ENCODE measurements at regions not wholly inside any gene's neighbourhood (a gene's known extent, or its start where the extent isn't known, plus 50 kb on each side); places are given as distances from the start of the nearest gene placed in this dataset.

DNA sequence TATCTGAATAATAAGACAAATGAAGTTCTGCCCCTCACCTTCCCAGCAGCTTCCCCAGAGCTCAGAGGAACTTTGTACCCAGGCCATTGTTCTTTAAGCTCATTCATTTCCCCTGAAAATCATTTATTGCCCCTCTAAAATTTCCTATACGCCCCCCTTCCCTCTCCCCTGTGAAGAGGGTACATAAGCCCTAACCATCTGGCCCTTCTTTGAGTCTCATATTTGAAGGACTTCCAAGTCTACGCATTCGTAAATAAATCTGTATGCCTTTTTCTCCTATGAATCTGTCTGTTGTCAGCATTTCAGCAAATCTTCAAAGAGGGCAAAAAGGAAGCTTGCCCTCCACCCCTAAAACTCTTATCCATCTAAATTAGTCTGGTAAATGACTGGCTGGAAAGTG, 73.1 kb upstream of the DST start:
- DNase-seq (no peak), ATAC-seq (no peak)
- intact Hi-C loops (cut with DNase I) = no loop called here

DNA sequence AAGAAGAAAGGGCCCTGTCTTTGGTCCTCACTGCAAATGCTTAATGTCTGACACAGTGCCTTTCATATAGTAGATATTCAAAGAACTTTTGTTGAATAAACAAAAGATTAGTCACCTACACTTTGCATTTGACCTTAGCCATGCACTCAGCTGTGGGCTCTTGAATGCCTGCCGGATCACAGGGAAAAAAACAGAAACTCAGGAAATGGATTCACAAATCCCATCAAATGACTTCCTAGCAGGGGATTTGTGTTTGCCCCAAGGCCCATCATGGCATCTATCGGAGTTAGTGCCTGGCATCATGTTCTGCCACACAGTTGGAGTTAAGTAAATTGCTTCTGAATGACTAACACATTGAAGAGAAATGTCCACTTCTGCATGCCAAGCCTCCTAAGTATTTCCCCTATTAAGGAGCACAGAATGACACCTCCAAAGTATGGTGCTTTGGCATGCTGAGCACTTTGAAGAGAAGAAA, 72.3 kb upstream of the DST start:
- intact Hi-C loops (cut with DNase I) = no loop called here
- ATAC-seq (peak in 1 of 2 donors; percentile 60), DNase-seq (no peak)

DNA sequence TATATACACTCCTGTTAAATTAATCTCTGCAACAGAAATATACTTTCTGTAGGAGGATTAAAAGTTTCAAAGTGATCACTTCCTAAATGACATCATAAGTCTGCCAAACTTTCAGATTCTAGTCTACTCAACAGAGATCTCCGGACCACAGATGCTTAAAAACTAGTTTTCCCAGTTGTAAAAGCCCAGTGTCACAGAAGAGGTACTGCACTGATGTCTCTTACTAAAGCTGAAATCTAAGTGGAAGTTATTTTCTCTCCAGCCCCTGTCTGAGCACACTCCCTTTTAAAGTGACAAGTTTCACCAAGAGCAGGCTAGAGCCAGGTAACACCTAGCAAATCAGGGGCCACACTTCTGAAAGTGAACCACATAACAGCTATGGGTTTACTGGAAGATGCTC, 71.6 kb upstream of the DST start:
- ATAC-seq (peak in 1 of 2 donors; percentile 25), DNase-seq (no peak)
- intact Hi-C loops (cut with DNase I) = no loop called here

DNA sequence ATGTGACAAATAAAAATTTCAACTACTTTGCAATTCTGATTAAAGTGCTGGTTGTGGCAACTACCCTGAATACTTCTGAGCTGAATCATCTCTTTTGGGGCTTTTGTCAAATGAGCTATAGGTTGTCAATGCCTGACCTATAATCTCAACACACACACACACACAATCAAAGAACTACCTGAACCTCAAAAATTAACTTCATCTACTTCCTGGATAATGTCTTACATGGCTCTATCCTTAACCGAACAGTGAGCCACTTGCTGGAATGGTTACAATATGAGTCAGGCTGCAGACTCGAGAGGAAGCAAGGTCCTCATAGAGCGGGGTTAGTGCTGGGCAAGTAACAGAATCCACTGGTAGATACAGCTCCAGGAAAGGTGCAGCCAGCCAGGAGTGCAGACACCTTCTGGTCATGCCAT, 70.6 kb upstream of the DST start:
- peak; percentile 74 to 92 for ATAC-seq
- intact Hi-C loops (cut with DNase I) = no loop called here
- DNase-seq = peak; percentile 35

DNA sequence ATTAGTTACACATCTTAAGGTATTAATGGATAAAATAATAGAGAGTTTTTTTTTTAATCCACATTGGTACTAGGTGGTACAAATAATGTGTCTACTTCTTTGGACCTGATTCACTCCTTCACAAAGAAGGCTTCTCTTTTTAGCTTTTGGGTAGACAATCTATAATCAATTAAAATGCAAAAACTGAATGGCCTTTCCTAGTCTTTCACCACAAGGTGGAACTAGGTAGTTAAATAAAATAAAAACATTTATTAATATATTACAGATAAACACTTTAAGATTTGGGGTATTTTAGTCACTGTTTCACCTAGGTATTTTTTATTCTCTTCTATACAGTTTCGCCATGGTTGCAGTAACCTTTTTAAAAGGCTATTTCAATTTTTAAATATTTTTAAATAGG, 68.3 kb upstream of the DST start:
- ATAC-seq = no peak

DNA sequence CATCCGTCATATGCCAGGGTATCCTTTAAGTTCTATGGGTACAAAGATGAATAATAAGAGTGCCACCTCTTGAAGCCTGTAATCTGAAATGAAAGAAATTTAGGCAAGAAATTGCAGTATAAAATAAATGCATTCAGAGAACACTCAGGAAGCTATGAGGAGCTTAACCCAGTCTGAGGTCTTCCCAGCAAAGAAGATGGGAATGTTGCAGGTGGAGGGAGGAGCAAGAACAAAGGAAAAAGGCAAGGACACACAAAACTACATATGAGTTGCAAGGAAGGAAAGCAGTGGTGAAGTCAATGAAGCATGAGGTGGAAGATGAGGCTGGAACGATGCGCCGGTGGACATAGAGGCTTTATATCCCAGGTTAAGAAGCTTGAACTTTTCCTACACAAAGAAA, 67.0 kb upstream of the DST start:
- DNase-seq (no peak), ATAC-seq (no peak)
- intact Hi-C loops (cut with DNase I) = loop anchor here in 1 of 2 donors (2.0 kb wide), 2 partner anchors 47 to 141 kb away; no protein-coding TSS in a partner anchor

More for the DNA sequence above, 68.3 kb upstream of the DST start:
- DNase-seq = no peak
- intact Hi-C loops (cut with DNase I) = no loop called here

DNA sequence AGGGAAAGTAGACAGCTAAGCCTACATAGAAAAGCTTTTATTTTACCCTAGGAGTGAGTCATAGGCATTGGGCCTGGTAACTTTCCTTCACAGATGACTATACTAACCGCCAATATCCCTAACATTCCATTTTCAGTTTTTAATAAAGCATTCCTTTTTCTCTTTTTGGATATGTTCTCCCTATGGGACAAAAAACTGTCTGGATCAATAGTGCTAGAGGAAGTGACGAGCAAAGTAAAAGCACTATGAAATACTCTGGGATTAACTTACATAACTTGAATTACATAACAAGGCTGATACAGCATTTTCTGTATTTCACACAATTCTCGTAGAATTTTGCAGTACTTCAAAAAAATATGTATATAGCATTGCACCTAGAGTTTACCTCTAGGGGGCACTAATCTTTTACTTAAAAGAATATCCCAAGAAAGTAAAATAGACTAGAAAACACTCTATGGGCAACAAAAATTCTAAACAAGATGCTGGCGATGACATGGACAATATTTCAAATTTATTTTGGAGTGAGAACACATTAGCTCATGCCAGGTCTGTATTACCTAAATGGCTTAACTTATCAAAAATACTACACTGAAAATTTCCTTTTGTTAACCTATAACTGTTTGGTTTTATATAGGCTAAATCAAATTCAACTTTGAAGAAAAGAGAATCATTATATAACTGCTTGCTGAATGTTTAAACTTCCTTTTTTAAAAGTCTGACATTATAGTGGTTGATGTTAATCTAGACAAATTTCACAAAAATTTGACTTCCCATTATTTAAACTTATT, 66.3 kb upstream of the DST start:
- DNase-seq = no peak
- intact Hi-C loops (cut with DNase I) = loop anchor here in 1 of 2 donors (2.0 kb wide), 2 partner anchors 48 to 142 kb away; no protein-coding TSS in a partner anchor
- peak; percentile 61 to 72 for ATAC-seq

DNA sequence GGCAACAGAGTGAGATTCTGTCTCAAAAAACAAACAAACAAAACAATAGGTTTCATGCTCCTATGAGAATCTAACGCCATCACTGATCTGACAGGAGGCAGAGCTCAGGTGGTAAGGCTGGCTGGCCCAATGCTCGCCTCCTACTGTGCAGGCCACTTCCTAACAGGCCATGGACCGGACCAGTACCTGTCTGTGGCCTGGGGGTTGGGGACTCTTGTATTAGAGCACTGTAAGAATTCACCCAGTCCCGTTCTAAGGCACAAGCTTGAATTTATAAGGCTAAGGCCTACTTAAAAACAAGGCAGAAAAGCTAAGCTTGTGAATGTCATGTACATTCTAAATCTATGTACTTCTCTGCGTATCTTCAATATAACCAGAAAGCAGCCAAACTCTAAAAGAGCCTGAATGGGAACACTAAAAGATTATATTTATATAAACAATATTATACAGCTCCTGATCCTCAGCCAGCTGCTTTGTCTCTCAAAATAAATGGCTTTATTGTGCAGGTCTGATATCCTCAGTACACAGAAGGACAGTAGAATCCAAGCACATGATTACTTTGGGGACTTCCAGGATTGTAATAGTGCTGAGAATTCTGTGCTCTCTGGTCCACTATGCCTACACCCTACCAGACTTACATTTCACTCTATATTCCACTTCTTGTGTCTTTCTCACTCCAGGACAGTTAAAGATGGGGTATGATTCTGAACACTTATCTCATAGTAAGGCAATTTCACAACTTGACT, 64.5 kb upstream of the DST start:
- intact Hi-C loops (cut with DNase I) = no loop called here
- ATAC-seq = peak in 1 of 2 donors; percentile 20
- DNase-seq = no peak

DNA sequence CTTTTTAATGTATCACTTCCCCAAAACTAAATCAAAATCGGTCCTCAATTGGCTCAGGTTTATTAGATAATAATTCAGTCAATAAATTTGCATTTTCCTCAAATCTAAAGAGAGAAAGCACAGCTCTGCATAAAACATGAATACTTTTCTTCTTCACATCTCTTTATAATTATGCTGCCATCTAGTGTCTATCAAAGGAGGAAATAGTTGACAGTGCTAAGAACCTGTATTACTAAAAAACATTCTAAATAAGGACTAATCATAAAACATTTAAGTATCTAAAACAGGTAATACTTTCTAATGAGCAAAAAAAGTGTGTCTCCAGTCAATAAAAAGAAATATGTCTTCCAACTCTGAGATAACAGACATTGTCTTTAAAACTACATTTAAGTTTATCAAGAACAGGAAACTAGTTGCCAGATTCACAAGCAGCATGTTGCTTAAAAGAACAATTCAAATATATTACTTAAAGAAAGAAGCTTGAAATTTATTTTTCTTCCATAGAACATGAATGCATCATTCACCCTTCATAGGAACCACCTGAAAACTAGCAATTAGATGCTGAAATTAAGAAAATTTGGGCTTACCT, 56.5 kb upstream of the DST start:
- DNase-seq (no peak), ATAC-seq (peak; percentile 65 to 69)
- intact Hi-C loops (cut with DNase I) = loop anchor here (2.0 to 5.0 kb wide), 2 partner anchors 57 to 60 kb away; partner anchors contain the start of gene DST (in 1 of the 2)

DNA sequence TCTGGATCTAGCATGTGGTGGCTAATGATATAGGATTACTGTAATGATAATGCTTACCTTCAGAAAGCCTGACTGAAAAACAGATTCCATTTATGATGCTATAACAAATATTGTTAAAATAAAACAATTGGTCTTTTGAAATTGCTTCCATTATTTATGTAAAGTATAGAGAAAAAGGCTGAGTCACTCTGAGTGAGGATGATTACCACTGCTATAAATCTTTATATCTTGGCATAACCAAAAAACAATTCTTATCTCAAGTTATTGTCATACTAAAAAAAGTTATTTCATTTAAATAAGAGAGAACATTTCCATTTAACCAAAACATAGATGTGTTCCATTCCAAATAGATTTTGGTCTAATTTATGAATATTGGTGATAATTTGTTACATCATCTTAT, 53.0 kb upstream of the DST start:
- intact Hi-C loops (cut with DNase I) = loop anchor here in 1 of 2 donors (5.0 kb wide), 1 partner anchor 53 kb away; the partner anchor contains the start of gene DST
- ATAC-seq = no peak
- no peak for DNase-seq

DNA sequence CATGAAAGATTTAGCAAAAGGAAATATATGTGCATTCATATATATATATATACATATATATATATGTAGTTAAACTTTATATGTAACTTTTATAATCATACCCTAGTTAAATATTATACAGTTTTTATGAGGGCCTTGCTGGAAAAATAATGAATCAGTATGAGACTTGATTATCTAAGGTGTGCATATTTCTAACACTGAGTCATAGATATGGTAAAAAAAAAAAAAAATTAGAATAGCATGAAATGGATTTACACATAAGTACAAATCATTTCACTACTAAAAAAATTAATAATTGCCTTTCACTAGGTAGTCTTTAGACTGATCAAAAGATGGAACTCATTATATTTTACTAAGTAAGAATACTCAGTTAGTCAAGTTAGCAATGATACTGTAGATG, 51.3 kb upstream of the DST start:
- ATAC-seq (no peak), DNase-seq (no peak)
- intact Hi-C loops (cut with DNase I) = no loop called here

DNA sequence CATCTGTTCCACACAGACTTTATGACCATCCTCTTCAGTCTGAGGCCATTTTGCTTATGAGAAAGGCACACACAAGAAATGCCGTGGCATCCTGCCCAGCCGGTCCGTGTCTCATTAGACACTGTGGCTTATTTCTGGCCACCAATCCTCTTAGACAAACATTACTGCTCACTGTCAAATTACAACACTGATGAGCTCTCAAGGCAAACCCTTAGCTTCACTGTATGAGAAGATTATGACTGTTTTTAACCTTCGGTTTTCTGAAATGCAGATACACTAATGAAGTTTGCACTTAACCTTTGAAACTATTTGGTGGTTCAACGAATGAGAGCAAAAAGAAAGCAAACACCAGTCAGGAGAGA, 50.5 kb upstream of the DST start:
- intact Hi-C loops (cut with DNase I) = no loop called here
- ATAC-seq (peak; percentile 85 to 87), DNase-seq (peak; percentile 90)

DNA sequence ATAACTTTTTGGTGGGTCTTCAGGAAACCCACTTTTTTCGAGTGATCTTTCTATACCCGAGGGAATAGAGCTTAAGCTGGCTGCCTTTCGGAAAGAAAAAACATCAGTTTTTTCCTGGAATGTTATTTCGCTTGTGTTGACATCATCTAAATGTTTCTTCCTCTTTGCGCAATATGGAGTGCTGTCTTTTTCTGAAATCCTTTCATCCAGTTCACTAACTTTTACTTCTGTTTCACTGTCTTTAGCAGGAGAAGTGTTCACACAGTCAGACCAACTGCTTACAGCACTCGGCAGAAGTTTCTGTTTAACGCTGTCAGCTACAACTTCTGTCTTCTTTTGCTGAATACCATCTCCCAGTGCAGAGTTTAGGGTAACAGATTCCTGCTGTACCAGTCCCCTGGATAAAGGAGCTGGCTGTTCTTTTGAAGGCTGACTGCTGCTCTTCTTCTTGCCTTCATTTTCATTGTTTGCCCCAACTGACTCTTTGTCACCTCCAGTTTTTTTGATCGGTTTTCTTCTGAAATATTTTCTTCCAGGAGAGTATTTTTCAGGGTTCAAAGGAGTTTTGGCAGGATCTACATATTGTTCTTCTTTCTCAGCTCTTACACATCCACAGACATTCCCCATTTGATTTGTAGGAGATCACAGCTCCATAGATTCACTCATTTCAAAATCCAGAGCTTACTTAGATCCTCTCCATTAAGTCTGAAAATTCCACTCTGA, 50.0 kb upstream of the DST start:
- DNase-seq = no peak
- peak; percentile 60 to 69 for ATAC-seq
- intact Hi-C loops (cut with DNase I) = no loop called here

Data from left cardiac atrium (tissue), 4 donors.